Heart left ventricle (tissue), 16 donors: ENCODE measurements at regions not wholly inside any gene's neighbourhood (a gene's known extent, or its start where the extent isn't known, plus 50 kb on each side); places are given as distances from the start of the nearest gene placed in this dataset.

Source experiments
- ATAC-seq, 4 donors: fragments of 200-7000 bp; cut with Tn5 transposase; one replicate each; pipeline ENCODE4 v1.9.1; 2020 to 2022; ENCODE audit warnings: moderate library complexity in 4 of 4, mild to moderate bottlenecking in 3 of 4, moderate number of reproducible peaks in 1 of 4
- DNase-seq, 5 donors: peaks; one replicate each; pipeline ENCODE4 v3.0.0-alpha.2; 2020
- H3K27ac ChIP-seq, 12 donors: fragments of 200-600 bp; sonication (generic) in 4 of 12; one replicate each; pipeline versions ENCODE4 v1.5.0 to v1.8.0; 2016 to 2022; ENCODE audit warnings: mild to moderate bottlenecking in 2 of 12
- H3K27me3 ChIP-seq, 9 donors: fragments of 200-600 bp; sonication (generic) in 2 of 9; one replicate each; pipeline versions ENCODE4 v1.5.1 to v1.8.0; 2016 to 2022; ENCODE audit warnings: mild to moderate bottlenecking in 3 of 9
- H3K36me3 ChIP-seq, 9 donors: fragments of 200-600 bp; sonication (generic) in 2 of 9; one replicate each; pipeline versions ENCODE4 v1.5.0 to v1.8.0; 2018 to 2022; ENCODE audit warnings: mild to moderate bottlenecking in 2 of 9
- H3K4me1 ChIP-seq, 12 donors: fragments of 200-600 bp; sonication (generic) in 4 of 12; one replicate each; pipeline versions ENCODE4 v1.5.0 to v1.8.0; 2016 to 2022; ENCODE audit warnings: mild to moderate bottlenecking in 3 of 12
- H3K4me3 ChIP-seq, 12 donors: fragments of 200-600 bp; sonication (generic) in 4 of 12; one replicate each; pipeline versions ENCODE4 v1.5.0 to v1.8.0; 2017 to 2022; ENCODE audit warnings: mild to moderate bottlenecking in 9 of 12, moderate library complexity in 4 of 12
- H3K9me3 ChIP-seq, 12 donors: fragments of 200-600 bp; sonication (generic) in 4 of 12; one replicate each; pipeline versions ENCODE4 v1.5.0 to v1.8.0; 2016 to 2022; ENCODE audit warnings: mild to moderate bottlenecking in 1 of 12
- CTCF ChIP-seq, 12 donors: fragments of 200-600 bp; sonication (generic) in 4 of 12; IDR thresholded peaks; one replicate each; pipeline versions ENCODE4 v1.5.0 to v1.8.0; 2018 to 2022; ENCODE audit warnings: antibody characterized with exemption in 12 of 12, mild to moderate bottlenecking in 5 of 12
- POLR2A ChIP-seq, 2 donors: fragments of 450-650 bp; IDR thresholded peaks; one replicate each; pipeline ENCODE4 v1.6.1; 2017; ENCODE audit warnings: antibody characterized with exemption in 2 of 2, mild to moderate bottlenecking in 2 of 2, moderate library complexity in 2 of 2
- WGBS, 4 donors: extraction: QIAGEN DNeasy Blood & Tissue Kit in 2 of 4; methylation state at CpG; one replicate each; pipeline versions ENCODE4 v1.1.5 to v1.1.7; 2013 to 2018; 5-methylcytosine and 5-hydroxymethylcytosine counted together
- intact Hi-C, 10 donors: fragments of 100-400 bp; cut with DNase I; formaldehyde crosslinking; loops; one replicate each; pipeline versions ENCODE4 v1.11.1 to v1.14.2; 2022
- donor health status: ischemic (EF 13 %, LVEDD 7.1; RV severe dilation, severe dysfunction).
- donor health status: healthy with polysubstance abuse.
- donor health status: DM: no; HTN: yes; CAD: no.
- donor health status: DM: no; HTN: no; CAD: no.
- donor health status: ischemic (EF 25% LVEDD 6.9; RV normal size, moderate dysfunction).
- donor health status: ischemic (EF 25% LVEDD 5.7; RV mildly dilated, moderate dysfunction).
- donor health status: healthy.
- donor health status: DM: yes; HTN: yes; CAD: no.
- donor health status: ischemic (EF 35%, LVEDD 5.7; RV mildly dilated, moderate dysfunction).
- donor health status: nonischemic (EF 11% LVEDD 7.7; RV severe dilation, severe dysfunction).
- donor health status: DM: yes; HTN: yes; CAD: no.
- donor health status: PGD.
- donor health status: ischemic (EF 29% LVEDD 5.4; RV normal size, mild dysfunction).
- donor health status: nonischemic (EF 23%, LVEDD 6.1; RV moderate dilation, normal function).

GRCh38 chr11:13101644-13102512 is 92.8 kb downstream of the RASSF10 start:
- H3K36me3 ChIP-seq: no peaks in the 10 kb centered on the region
- DNase-seq: no peak
- no peak for TF ChIP-seq POLR2A (IDR thresholded peaks at IDR 0.05)
- no peak for TF ChIP-seq CTCF (IDR thresholded peaks at IDR 0.05)
- H3K4me3 ChIP-seq: no peak overlapping the region
- no peak for ATAC-seq
- WGBS, 4 donors: 83 to 91% (median 88%) methylated on average over 5 of the region's 5 CpGs
- H3K4me1 ChIP-seq: peaks cover 0 to 18% (median 6%) of the 10 kb centered on the region in 12 donors
- no peaks in the 10 kb centered on the region for H3K9me3 ChIP-seq
- no peak overlapping the region for H3K27ac ChIP-seq
- peaks cover 0 to 7% (median 0%) of the 10 kb centered on the region in 9 donors for H3K27me3 ChIP-seq
- intact Hi-C loops: loop anchor here in 2 of 10 donors (5.0 to 10.0 kb wide), 2 partner anchors 70 to 97 kb away; partner anchors contain the start of gene RASSF10 (in 1 of the 2)

- intact Hi-C loops: loop anchor here in 2 of 10 donors (5.0 to 10.0 kb wide), 2 partner anchors 70 to 98 kb away; partner anchors contain the start of gene RASSF10 (in 1 of the 2)
- H3K4me3 ChIP-seq: no peak overlapping the region
- TF ChIP-seq CTCF (IDR thresholded peaks at IDR 0.05) (no peak), POLR2A (IDR thresholded peaks at IDR 0.05) (no peak)
- H3K27ac ChIP-seq: no peak overlapping the region
- H3K9me3 ChIP-seq: no peaks in the 10 kb centered on the region
- peaks cover 0 to 18% (median 6%) of the 10 kb centered on the region in 12 donors for H3K4me1 ChIP-seq
- no peaks in the 10 kb centered on the region for H3K36me3 ChIP-seq
- H3K27me3 ChIP-seq: peaks cover 0 to 7% (median 0%) of the 10 kb centered on the region in 9 donors
- ATAC-seq: no peak
- WGBS, 4 donors: 70 to 86% (median 81%) methylated on average over 2 of the region's 2 CpGs
- DNase-seq: no peak
Observed at GRCh38 chr11:13102513-13102840, 93.4 kb downstream of the RASSF10 start.

GRCh38 chr11:13102865-13103539 is 93.9 kb downstream of the RASSF10 start:
- peaks cover 0 to 7% (median 0%) of the 10 kb centered on the region in 9 donors for H3K27me3 ChIP-seq
- intact Hi-C loops: loop anchor here in 2 of 10 donors (5.0 to 10.0 kb wide), 2 partner anchors 71 to 98 kb away; partner anchors contain the start of gene RASSF10 (in 1 of the 2)
- WGBS, 4 donors: 80 to 87% (median 84%) methylated on average over 5 of the region's 5 CpGs
- TF ChIP-seq CTCF (IDR thresholded peaks at IDR 0.05): no peak
- TF ChIP-seq POLR2A (IDR thresholded peaks at IDR 0.05): no peak
- H3K4me1 ChIP-seq: peaks cover 0 to 18% (median 6%) of the 10 kb centered on the region in 12 donors
- no peak overlapping the region for H3K27ac ChIP-seq
- no peak for ATAC-seq
- H3K9me3 ChIP-seq: no peaks in the 10 kb centered on the region
- H3K4me3 ChIP-seq: no peak overlapping the region
- H3K36me3 ChIP-seq: no peaks in the 10 kb centered on the region
- no peak for DNase-seq
